Progenitor cell of endocrine pancreas (in vitro differentiated cells): ENCODE measurements at regions not wholly inside any gene's neighbourhood (a gene's known extent, or its start where the extent isn't known, plus 50 kb on each side); places are given as distances from the start of the nearest gene placed in this dataset.

Source experiments
- DNase-seq: peaks from one replicate; pipeline ENCODE4 v3.0.0; 2021; ENCODE audit warnings: low spot score; ENCODE audit not compliant: unreplicated experiment
- H3K27ac Mint-ChIP-seq: 2 replicates; pipeline ENCODE4 v1.8.0; 2021; ENCODE audit warnings: mild to moderate bottlenecking, moderate library complexity, mixed read lengths
- H3K27me3 Mint-ChIP-seq: 2 replicates; pipeline ENCODE4 v1.8.0; 2021; ENCODE audit warnings: mixed read lengths
- H3K36me3 Mint-ChIP-seq: 2 replicates; pipeline ENCODE4 v1.8.0; 2022; ENCODE audit warnings: mixed read lengths; ENCODE audit not compliant: insufficient read depth
- H3K4me1 Mint-ChIP-seq: 2 replicates; pipeline ENCODE4 v1.8.0; 2021; ENCODE audit warnings: low read depth, mixed read lengths
- H3K4me3 Mint-ChIP-seq: 2 replicates; pipeline ENCODE4 v1.8.0; 2021; ENCODE audit warnings: low read depth, mild to moderate bottlenecking, moderate library complexity, mixed read lengths
- H3K9me3 Mint-ChIP-seq: 2 replicates; pipeline ENCODE4 v1.8.0; 2021; ENCODE audit warnings: low read depth, mixed read lengths
- CTCF ChIP-seq: fragments of 200-600 bp; sonication (generic); IDR thresholded peaks from one replicate; pipeline ENCODE4 v1.5.0; 2021; ENCODE audit warnings: antibody characterized with exemption, mild to moderate bottlenecking; ENCODE audit not compliant: unreplicated experiment

- peaks cover 10% of the 10 kb centered on the region for H3K9me3 Mint-ChIP-seq
- no peak overlapping the region for H3K4me3 Mint-ChIP-seq
- no peaks in the 10 kb centered on the region for H3K27me3 Mint-ChIP-seq
- DNase-seq: no peak
- H3K36me3 Mint-ChIP-seq: no peaks in the 10 kb centered on the region
- H3K27ac Mint-ChIP-seq: no peak overlapping the region
- TF ChIP-seq CTCF: no peak
- no peaks in the 10 kb centered on the region for H3K4me1 Mint-ChIP-seq
These were observed 292.9 kb upstream of the TMEFF2 start for GRCh38 chr2:192487636-192488035.

GRCh38 chr2:192484903-192485302 lies 290.2 kb upstream of the TMEFF2 start:
- H3K4me3 Mint-ChIP-seq: no peak overlapping the region
- no peak for TF ChIP-seq CTCF
- H3K27ac Mint-ChIP-seq: no peak overlapping the region
- no peaks in the 10 kb centered on the region for H3K4me1 Mint-ChIP-seq
- peaks cover 8% of the 10 kb centered on the region for H3K9me3 Mint-ChIP-seq
- no peaks in the 10 kb centered on the region for H3K27me3 Mint-ChIP-seq
- no peaks in the 10 kb centered on the region for H3K36me3 Mint-ChIP-seq
- no peak for DNase-seq

- Mint-ChIP-seq H3K36me3 (no peaks in the 10 kb centered on the region), H3K27ac (no peak overlapping the region), H3K4me1 (no peaks in the 10 kb centered on the region), H3K4me3 (no peak overlapping the region), H3K9me3 (no peaks in the 10 kb centered on the region), H3K27me3 (no peaks in the 10 kb centered on the region)
- no peak for DNase-seq
- no peak for TF ChIP-seq CTCF
These were observed 286.3 kb upstream of the TMEFF2 start for GRCh38 chr2:192480984-192481383.

DNA sequence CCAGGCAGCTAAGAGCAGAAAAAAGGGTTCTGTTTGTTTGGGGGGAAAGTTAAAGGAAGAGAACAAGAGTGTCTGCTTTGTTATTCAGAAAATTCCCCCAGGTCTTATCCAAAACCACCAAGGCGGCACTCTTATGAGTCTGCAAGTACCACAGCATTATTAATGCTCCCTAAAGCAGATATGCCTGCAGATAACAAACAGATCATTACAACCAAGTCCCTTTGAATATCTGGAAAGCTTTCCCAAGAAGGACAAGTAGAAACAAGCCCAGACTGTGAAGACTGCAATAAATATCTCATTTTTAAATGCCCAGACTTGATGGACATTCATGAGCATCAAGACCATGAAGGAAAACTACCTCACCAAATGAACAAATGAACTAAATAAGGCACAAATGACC lies 278.6 kb upstream of the TMEFF2 start:
- Mint-ChIP-seq H3K27me3 (no peaks in the 10 kb centered on the region), H3K4me3 (no peak overlapping the region), H3K27ac (no peak overlapping the region), H3K4me1 (no peaks in the 10 kb centered on the region), H3K9me3 (no peaks in the 10 kb centered on the region), H3K36me3 (no peaks in the 10 kb centered on the region)
- TF ChIP-seq CTCF: no peak
- DNase-seq: no peak

- H3K27ac Mint-ChIP-seq: no peak overlapping the region
- no peak for DNase-seq
- H3K4me1 Mint-ChIP-seq: peaks cover 1% of the 10 kb centered on the region
- no peaks in the 10 kb centered on the region for H3K36me3 Mint-ChIP-seq
- H3K27me3 Mint-ChIP-seq: no peaks in the 10 kb centered on the region
- H3K4me3 Mint-ChIP-seq: no peak overlapping the region
- H3K9me3 Mint-ChIP-seq: no peaks in the 10 kb centered on the region
- no peak for TF ChIP-seq CTCF
These were observed 277.2 kb upstream of the TMEFF2 start for GRCh38 chr2:192471982-192472381.
